Adrenal gland (tissue), 9 donors: ENCODE measurements at regions not wholly inside any gene's neighbourhood (a gene's known extent, or its start where the extent isn't known, plus 50 kb on each side); places are given as distances from the start of the nearest gene placed in this dataset.

Experiments used
- DNase-seq, 7 donors: peaks; one replicate each; pipeline ENCODE4 v3.0.0-alpha.2; 2019 to 2020
- H3K27ac ChIP-seq, 5 donors: fragments of 200-600 bp; sonication (generic) in 4 of 5; 1 replicate in 3 of 5; 2 replicates in 2 of 5; pipeline versions ENCODE4 v1.5.1 to v1.8.0; 2016 to 2020; ENCODE audit warnings: mild to moderate bottlenecking in 1 of 5
- H3K27me3 ChIP-seq: fragments of 200-600 bp; 2 replicates; pipeline ENCODE4 v1.8.0; 2021
- H3K36me3 ChIP-seq, 2 donors: fragments of 200-600 bp; replicated peaks in 1 of 2; 1 replicate in 1 of 2; 2 replicates in 1 of 2; pipeline versions ENCODE4 v1.5.1 to v1.8.0; 2018 to 2022
- H3K4me1 ChIP-seq, 2 donors: fragments of 200-600 bp; replicated peaks in 1 of 2; 1 replicate in 1 of 2; 2 replicates in 1 of 2; pipeline versions ENCODE4 v1.5.1 to v1.8.0; 2018 to 2021
- H3K4me3 ChIP-seq, 4 donors: fragments of 200-600 bp; sonication (generic) in 3 of 4; one replicate each; pipeline ENCODE4 v1.5.1; 2016 to 2018
- H3K9me3 ChIP-seq, 3 donors: fragments of 200-600 bp; sonication (generic) in 1 of 3; replicated peaks in 1 of 3; 1 replicate in 2 of 3; 2 replicates in 1 of 3; pipeline versions ENCODE4 v1.5.1 to v1.8.0; 2016 to 2021
- POLR2A ChIP-seq, 2 donors: fragments of 450-650 bp; IDR thresholded peaks; one replicate each; pipeline ENCODE4 v1.6.1; 2017; ENCODE audit warnings: antibody characterized with exemption in 2 of 2, mild to moderate bottlenecking in 2 of 2, moderate library complexity in 1 of 2
- WGBS, 4 donors: extraction: QIAGEN DNeasy Blood & Tissue Kit in 2 of 4; methylation state at CpG; one replicate each; pipeline versions ENCODE4 v1.1.5 to v1.1.7; 2013 to 2017; 5-methylcytosine and 5-hydroxymethylcytosine counted together
- intact Hi-C, 2 donors: fragments of 100-400 bp; cut with DNase I; formaldehyde crosslinking; loops; one replicate each; pipeline versions ENCODE4 v1.14.1 to v1.15.0; 2022 to 2023
- TF ChIP-seq, protein P1 (sequence below), 6 experiments: fragments of 450-650 bp in 4 of 6; fragments of 200-600 bp in 2 of 6; sonication (generic) in 1 of 6; IDR thresholded peaks; 1 replicate in 5 of 6; 2 replicates in 1 of 6; pipeline versions ENCODE4 v1.5.1 to v1.8.0; 2016 to 2021; ENCODE audit warnings: antibody characterized with exemption in 6 of 6, mild to moderate bottlenecking in 2 of 6, moderate library complexity in 1 of 6
- donor health status: healthy with polysubstance abuse.
- donor health status: Bipolar disorder and iron deficiency.
- donor health status: DM: yes; HTN: yes; CAD: no.
- donor health status: DM: no; HTN: no; CAD: no.
- donor health status: DM: no; HTN: no; CAD: no.

DNA sequence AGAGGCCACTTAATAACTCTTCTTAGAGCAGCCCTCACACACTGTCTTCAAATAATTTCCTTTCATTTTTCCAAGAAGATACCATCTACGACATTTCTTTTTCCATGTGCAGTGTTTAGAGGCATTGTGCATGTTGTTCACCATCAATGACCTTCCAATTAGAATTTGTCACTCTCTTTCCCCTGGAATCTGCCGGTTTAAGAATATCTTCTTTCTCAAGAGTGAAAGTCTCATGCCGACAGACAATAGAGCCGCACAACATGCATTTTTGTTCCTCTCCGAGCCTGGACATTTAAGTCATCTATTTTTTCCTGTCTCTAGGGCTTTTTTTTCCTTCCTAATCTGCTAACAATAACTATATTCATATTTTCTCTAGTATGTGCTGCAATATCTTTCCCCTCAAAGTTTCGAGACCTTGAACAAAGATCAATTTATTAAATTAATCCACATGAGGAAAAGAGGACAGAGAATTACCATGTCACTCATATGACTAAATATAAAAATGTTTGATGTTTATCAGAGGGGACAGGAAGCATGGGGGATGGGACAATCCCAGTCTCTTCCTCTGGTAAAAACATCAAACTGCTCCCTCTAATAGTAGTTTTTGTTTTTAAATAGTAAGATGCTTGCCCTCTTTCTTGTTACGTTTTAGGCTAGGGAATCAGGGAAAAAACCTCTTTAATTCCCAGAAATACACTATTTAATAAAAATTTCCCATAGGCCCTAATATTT, 893.4 kb downstream of the C6orf118 start:
- intact Hi-C loops = no loop called here
- no peak for DNase-seq
- H3K4me1 ChIP-seq = no peaks in the 10 kb centered on the region
- H3K27me3 ChIP-seq = no peaks in the 10 kb centered on the region
- no peaks in the 10 kb centered on the region for H3K36me3 ChIP-seq
- H3K4me3 ChIP-seq = no peak overlapping the region
- no peaks in the 10 kb centered on the region for H3K9me3 ChIP-seq
- H3K27ac ChIP-seq = no peak overlapping the region
- WGBS, 4 donors = 37 to 47% (median 43%) methylated on average over 7 of the region's 7 CpGs
- TF ChIP-seq POLR2A (IDR thresholded peaks at IDR 0.05) = no peak
- TF ChIP-seq, protein P1, sequence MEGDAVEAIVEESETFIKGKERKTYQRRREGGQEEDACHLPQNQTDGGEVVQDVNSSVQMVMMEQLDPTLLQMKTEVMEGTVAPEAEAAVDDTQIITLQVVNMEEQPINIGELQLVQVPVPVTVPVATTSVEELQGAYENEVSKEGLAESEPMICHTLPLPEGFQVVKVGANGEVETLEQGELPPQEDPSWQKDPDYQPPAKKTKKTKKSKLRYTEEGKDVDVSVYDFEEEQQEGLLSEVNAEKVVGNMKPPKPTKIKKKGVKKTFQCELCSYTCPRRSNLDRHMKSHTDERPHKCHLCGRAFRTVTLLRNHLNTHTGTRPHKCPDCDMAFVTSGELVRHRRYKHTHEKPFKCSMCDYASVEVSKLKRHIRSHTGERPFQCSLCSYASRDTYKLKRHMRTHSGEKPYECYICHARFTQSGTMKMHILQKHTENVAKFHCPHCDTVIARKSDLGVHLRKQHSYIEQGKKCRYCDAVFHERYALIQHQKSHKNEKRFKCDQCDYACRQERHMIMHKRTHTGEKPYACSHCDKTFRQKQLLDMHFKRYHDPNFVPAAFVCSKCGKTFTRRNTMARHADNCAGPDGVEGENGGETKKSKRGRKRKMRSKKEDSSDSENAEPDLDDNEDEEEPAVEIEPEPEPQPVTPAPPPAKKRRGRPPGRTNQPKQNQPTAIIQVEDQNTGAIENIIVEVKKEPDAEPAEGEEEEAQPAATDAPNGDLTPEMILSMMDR (IDR thresholded peaks at IDR 0.05) = no peak

DNA sequence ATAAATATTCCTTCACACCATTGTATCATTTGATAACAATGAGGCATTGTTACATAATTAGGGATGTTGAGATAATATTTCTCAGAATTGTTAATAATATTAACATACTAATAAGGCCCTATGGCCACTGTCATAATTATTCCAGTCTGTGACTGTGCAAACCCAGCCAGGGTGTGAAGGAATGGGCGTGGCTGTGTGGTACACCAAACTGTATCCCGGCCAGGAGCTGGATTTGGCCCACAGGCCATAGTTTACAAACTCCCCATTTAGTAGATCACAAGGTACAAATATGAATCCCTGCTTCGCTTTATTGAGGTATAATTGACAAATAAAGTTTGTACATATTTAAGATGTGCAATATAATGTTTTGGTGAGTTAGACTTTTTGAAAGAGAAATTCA, 894.7 kb downstream of the C6orf118 start:
- 81 to 88% (median 85%) methylated on average over 3 of the region's 3 CpGs for WGBS, 4 donors
- H3K27me3 ChIP-seq = no peaks in the 10 kb centered on the region
- no peak overlapping the region for H3K4me3 ChIP-seq
- H3K27ac ChIP-seq = no peak overlapping the region
- no peak for DNase-seq
- no peak for TF ChIP-seq POLR2A (IDR thresholded peaks at IDR 0.05)
- TF ChIP-seq, protein P1 (IDR thresholded peaks at IDR 0.05) = no peak
- no peaks in the 10 kb centered on the region for H3K4me1 ChIP-seq
- H3K9me3 ChIP-seq = no peaks in the 10 kb centered on the region
- intact Hi-C loops = no loop called here
- no peaks in the 10 kb centered on the region for H3K36me3 ChIP-seq

DNA sequence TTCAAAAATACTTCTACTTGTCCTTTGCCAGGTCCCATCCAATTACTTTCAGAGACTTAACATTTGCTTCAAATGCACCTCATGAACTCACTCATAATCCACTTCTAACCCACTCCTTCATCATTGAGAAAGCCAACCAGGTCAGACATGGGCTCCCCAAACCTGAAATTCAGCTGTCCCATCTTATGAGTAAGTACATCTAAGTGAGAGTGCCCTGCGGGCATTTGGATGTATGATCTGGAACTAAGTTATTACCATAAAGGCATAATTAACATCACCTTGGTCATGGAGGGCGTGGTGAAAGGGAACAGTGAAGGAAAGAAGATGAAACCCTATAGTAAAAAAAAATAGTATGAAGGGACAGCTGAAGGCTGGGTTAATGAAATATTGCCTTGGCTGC, 896.8 kb downstream of the C6orf118 start:
- Histone ChIP-seq H3K27me3 (no peaks in the 10 kb centered on the region), H3K36me3 (no peaks in the 10 kb centered on the region), H3K4me3 (no peak overlapping the region), H3K9me3 (no peaks in the 10 kb centered on the region), H3K27ac (no peak overlapping the region), H3K4me1 (no peaks in the 10 kb centered on the region)
- TF ChIP-seq, protein P1 (IDR thresholded peaks at IDR 0.05) = no peak
- no peak for TF ChIP-seq POLR2A (IDR thresholded peaks at IDR 0.05)
- WGBS, 4 donors = 46 to 71% (median 64%) methylated on average over 2 of the region's 2 CpGs
- no peak for DNase-seq
- intact Hi-C loops = no loop called here

DNA sequence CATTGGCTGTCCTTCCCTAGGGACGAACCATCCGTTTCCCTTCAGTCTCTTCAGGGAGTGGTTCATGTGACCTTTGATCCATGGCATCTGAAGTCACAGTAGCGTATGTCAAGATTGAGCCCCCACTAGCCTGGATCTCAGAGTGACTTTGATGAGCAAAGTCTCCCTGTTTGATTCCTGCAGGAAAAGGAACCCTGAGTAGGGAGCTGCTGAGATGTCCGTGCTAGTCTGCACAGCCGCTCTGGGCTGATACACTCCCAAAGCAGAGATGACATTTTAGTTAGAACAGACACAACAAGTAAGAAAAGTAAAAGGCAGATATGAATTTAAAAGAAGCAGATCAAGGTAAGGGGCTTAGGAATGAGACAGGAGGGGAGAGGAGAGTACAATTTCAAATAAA, 899.4 kb downstream of the C6orf118 start:
- Histone ChIP-seq H3K9me3 (no peaks in the 10 kb centered on the region), H3K27ac (no peak overlapping the region), H3K4me3 (no peak overlapping the region), H3K27me3 (no peaks in the 10 kb centered on the region), H3K4me1 (no peaks in the 10 kb centered on the region), H3K36me3 (no peaks in the 10 kb centered on the region)
- intact Hi-C loops = no loop called here
- TF ChIP-seq POLR2A (IDR thresholded peaks at IDR 0.05) = no peak
- TF ChIP-seq, protein P1 (IDR thresholded peaks at IDR 0.05) = no peak
- no peak for DNase-seq
- WGBS, 4 donors = 70 to 85% (median 79%) methylated on average over 5 of the region's 5 CpGs
